ENCODE measurements at regions not wholly inside any gene's neighbourhood (a gene's known extent, or its start where the extent isn't known, plus 50 kb on each side); places are given as distances from the start of the nearest gene placed in this dataset.

DNA sequence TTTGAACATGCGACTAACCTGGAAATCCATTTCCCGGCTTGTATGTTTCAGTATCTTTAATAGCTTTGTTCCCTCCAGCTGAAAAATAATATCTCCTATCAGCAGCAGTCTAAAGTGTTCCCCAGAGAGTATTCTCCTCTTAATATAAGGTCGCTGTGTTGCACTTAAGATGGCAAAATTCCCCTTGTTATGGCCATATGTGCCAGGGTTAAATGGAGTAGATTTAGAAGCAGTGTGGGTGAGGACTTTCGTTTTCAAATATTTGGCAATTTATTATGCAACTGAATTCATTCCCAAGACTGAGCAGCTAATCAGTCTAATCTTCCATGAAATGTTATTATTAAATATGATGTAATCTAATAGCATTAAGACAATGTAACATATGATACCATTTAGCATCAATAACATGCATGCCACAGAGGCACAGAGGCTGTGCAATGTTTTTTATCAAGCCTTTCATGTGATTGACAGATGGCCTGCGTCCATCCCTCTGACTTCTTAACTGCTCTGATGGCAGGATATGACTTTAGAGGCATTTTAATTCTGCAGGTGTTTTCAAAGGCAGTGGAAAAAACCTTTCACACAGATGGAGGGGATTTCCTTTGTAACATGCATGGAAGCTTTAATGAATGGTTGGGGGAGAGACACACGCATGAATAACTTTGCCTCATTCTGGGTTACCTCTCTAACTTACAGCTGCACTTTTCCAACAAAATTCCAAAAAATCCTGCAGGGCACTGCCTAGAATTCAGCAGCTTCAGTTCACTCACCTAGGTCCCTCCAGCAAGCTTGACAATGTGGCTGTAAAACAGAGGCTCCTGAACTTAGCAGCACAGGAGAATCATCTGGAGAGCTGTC is 55.1 kb upstream of the ZPBP start (continued):
- TF ChIP-seq SIN3A (IDR thresholded peaks at IDR 0.05; ENCODE audit: borderline replicate concordance, low read depth, low read length) (no peak), POLR2AphosphoS5 (IDR thresholded peaks at IDR 0.05; ENCODE audit: low read depth, low read length) (no peak), YY1 (IDR thresholded peaks at IDR 0.05; ENCODE audit: low read depth) (no peak), EP300 (IDR thresholded peaks at IDR 0.05; ENCODE audit: borderline replicate concordance in 1 of 2, low read depth in 1 of 2, low read length in 1 of 2) (no peak), TAF1 (IDR thresholded peaks at IDR 0.05; ENCODE audit: borderline replicate concordance, low read depth, low read length) (no peak), FOSL2 (IDR thresholded peaks at IDR 0.05; ENCODE audit: borderline replicate concordance, low read depth) (no peak)
- TF ChIP-seq, protein P1, sequence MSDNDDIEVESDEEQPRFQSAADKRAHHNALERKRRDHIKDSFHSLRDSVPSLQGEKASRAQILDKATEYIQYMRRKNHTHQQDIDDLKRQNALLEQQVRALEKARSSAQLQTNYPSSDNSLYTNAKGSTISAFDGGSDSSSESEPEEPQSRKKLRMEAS (IDR thresholded peaks at IDR 0.05; ENCODE audit: low read depth): no peak
- TF ChIP-seq, protein P2, sequence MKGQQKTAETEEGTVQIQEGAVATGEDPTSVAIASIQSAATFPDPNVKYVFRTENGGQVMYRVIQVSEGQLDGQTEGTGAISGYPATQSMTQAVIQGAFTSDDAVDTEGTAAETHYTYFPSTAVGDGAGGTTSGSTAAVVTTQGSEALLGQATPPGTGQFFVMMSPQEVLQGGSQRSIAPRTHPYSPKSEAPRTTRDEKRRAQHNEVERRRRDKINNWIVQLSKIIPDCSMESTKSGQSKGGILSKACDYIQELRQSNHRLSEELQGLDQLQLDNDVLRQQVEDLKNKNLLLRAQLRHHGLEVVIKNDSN (IDR thresholded peaks at IDR 0.05; ENCODE audit: borderline replicate concordance, low read depth): no peak

DNA sequence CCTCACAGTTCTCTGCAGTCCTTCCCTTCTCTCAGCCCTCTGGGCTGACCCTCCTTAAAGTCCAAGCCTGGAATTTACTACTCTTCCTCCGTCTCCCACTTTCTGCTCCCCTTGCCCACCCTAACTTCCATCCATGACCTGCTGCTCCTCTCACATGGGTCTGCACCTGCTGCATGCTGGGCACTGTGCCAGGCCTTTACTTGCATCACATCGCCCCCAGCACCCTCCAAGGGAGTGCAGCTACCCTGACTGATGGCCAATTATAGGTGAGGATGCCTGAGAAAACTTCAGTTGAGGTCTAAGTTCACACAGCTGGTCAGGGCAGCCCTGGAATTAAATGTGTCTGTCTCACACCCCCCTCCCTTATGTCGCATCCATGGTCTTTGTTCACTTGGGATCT is 53.6 kb upstream of the ZPBP start:
- Histone ChIP-seq H3K9ac (no peak overlapping the region), H3K9me3 (no peaks in the 10 kb centered on the region), H3K27me3 (ENCODE audit: insufficient read depth) (no peaks in the 10 kb centered on the region), H3K4me3 (ENCODE audit: low read depth in 2 of 2, low read length in 1 of 2) (no peak overlapping the region), H3K9me2 (no peaks in the 10 kb centered on the region), H2AFZ (ENCODE audit: low read depth) (no peak overlapping the region), H3F3A (replicated peaks; ENCODE audit: insufficient read depth) (no peaks in the 10 kb centered on the region), H3K4me2 (no peak overlapping the region), H4K20me1 (ENCODE audit: insufficient read depth) (no peaks in the 10 kb centered on the region), H3K79me2 (ENCODE audit: insufficient read depth) (no peaks in the 10 kb centered on the region), H3K4me1 (ENCODE audit: control insufficient read depth in 1 of 2, insufficient read depth in 2 of 2, low read depth in 1 of 2, low read length in 1 of 2) (no peaks in the 10 kb centered on the region; a peak in 1 of 4 replicates), H3K36me3 (replicated peaks in 1 of 2; ENCODE audit: control insufficient read depth in 1 of 2, insufficient read depth in 2 of 2, low read length in 1 of 2) (no peaks in the 10 kb centered on the region), H3K27ac (ENCODE audit: low read depth in 2 of 2, low read length in 1 of 2) (no peak overlapping the region)
- WGBS (ENCODE audit: low lambda C conversion rate): 18% methylated on average over 3 of the region's 3 CpGs
- CTCF ChIA-PET: interaction anchor here (0.9 to 10.1 kb wide), 4 partner anchors 222 to 556 kb away, joined by 3 to 71 read pairs (median 4); no protein-coding TSS in a partner anchor
- DNase-seq: no peak
- POLR2A ChIA-PET: no interaction called here
- TF ChIP-seq, protein P3, sequence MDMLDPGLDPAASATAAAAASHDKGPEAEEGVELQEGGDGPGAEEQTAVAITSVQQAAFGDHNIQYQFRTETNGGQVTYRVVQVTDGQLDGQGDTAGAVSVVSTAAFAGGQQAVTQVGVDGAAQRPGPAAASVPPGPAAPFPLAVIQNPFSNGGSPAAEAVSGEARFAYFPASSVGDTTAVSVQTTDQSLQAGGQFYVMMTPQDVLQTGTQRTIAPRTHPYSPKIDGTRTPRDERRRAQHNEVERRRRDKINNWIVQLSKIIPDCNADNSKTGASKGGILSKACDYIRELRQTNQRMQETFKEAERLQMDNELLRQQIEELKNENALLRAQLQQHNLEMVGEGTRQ (IDR thresholded peaks at IDR 0.05; ENCODE audit: borderline replicate concordance, low read depth, low read length): no peak
- TF ChIP-seq FOSL2 (IDR thresholded peaks at IDR 0.05; ENCODE audit: borderline replicate concordance, low read depth): no peak

DNA sequence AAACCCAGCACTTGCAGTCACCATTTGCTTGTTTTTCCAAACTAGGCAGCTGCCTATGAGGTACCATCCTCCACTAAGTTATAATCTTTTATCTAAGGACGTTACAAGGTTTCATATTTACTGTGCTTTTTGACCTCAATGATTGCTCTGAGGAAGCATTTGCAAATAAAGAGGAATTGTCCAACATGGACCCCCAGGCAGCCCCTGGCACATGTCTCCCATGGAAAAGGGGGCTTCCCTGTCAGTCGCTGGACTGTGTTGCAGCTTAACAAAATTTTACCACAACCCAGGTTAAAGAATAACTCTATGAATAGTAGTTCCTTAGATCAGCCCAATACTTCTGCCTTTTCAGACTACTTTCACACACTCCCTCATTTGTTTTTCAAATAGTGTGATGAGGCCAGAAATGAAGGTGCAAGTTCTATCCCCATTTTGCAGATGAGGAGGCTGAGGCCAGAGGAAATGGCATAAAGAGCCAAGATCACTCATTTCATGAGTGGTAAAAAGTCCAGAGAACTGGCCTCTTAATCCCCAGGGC is 52.8 kb upstream of the ZPBP start:
- Histone ChIP-seq H2AFZ (ENCODE audit: low read depth) (no peak overlapping the region), H3K9me2 (no peaks in the 10 kb centered on the region), H3K4me2 (no peak overlapping the region), H3K4me1 (ENCODE audit: control insufficient read depth in 1 of 2, insufficient read depth in 2 of 2, low read depth in 1 of 2, low read length in 1 of 2) (no peaks in the 10 kb centered on the region; a peak in 1 of 4 replicates), H3K4me3 (ENCODE audit: low read depth in 2 of 2, low read length in 1 of 2) (no peak overlapping the region), H3K9me3 (no peaks in the 10 kb centered on the region), H3K9ac (no peak overlapping the region), H4K20me1 (ENCODE audit: insufficient read depth) (no peaks in the 10 kb centered on the region), H3K27ac (ENCODE audit: low read depth in 2 of 2, low read length in 1 of 2) (no peak overlapping the region), H3K27me3 (ENCODE audit: insufficient read depth) (no peaks in the 10 kb centered on the region), H3K79me2 (ENCODE audit: insufficient read depth) (no peaks in the 10 kb centered on the region), H3F3A (replicated peaks; ENCODE audit: insufficient read depth) (no peaks in the 10 kb centered on the region), H3K36me3 (replicated peaks in 1 of 2; ENCODE audit: control insufficient read depth in 1 of 2, insufficient read depth in 2 of 2, low read length in 1 of 2) (no peaks in the 10 kb centered on the region)
- no peak for DNase-seq
- TF ChIP-seq CHD2 (IDR thresholded peaks at IDR 0.05; ENCODE audit: low read length, partially characterized antibody) (no peak), MXI1 (IDR thresholded peaks at IDR 0.05; ENCODE audit: low read depth, low read length) (no peak), RXRA (IDR thresholded peaks at IDR 0.05; ENCODE audit: borderline replicate concordance, low read depth) (no peak), TEAD4 (IDR thresholded peaks at IDR 0.05; ENCODE audit: borderline replicate concordance, insufficient read depth) (no peak), GABPA (IDR thresholded peaks at IDR 0.05; ENCODE audit: low read depth) (no peak)
- CTCF ChIA-PET: interaction anchor here (0.7 to 10.1 kb wide), 6 partner anchors 59 to 1015 kb away, joined by 3 to 71 read pairs (median 4); no protein-coding TSS in a partner anchor
- POLR2A ChIA-PET: no interaction called here
- 8% methylated on average over 2 of the region's 2 CpGs for WGBS (ENCODE audit: low lambda C conversion rate)
